RPMI7951 (cell line): ENCODE measurements at regions not wholly inside any gene's neighbourhood (a gene's known extent, or its start where the extent isn't known, plus 50 kb on each side); places are given as distances from the start of the nearest gene placed in this dataset.

Experiments used
- DNase-seq: peaks from one replicate; pipeline ENCODE4 v3.0.0-alpha.2; 2012; ENCODE audit warnings: low read depth

GRCh38 chr2:147711031-147711430 lies 133.8 kb upstream of the ACVR2A start:
- DNase-seq: peak; percentile 95

GRCh38 chr2:147709655-147710054 lies 135.2 kb upstream of the ACVR2A start:
- DNase-seq: no peak

- DNase-seq: no peak
Observed at GRCh38 chr2:147703171-147703570, 141.7 kb upstream of the ACVR2A start.

GRCh38 chr2:147698166-147698565 lies 146.7 kb upstream of the ACVR2A start:
- DNase-seq: no peak

- DNase-seq: no peak
Observed at GRCh38 chr2:147696426-147696825, 148.4 kb upstream of the ACVR2A start.

GRCh38 chr2:147689220-147689909 lies 155.5 kb upstream of the ACVR2A start:
- DNase-seq: no peak

GRCh38 chr2:147688242-147688641 lies 156.6 kb upstream of the ACVR2A start:
- DNase-seq: peak; percentile 13

GRCh38 chr2:147686365-147686764 lies 158.5 kb upstream of the ACVR2A start:
- no peak for DNase-seq

GRCh38 chr2:147684903-147685302 lies 159.9 kb upstream of the ACVR2A start:
- DNase-seq: no peak

- no peak for DNase-seq
Observed at GRCh38 chr2:147683380-147683779, 161.4 kb upstream of the ACVR2A start.

- no peak for DNase-seq
Observed at GRCh38 chr2:147681093-147681492, 163.7 kb upstream of the ACVR2A start.

GRCh38 chr2:147679955-147680531 lies 164.8 kb upstream of the ACVR2A start:
- no peak for DNase-seq

- DNase-seq: no peak
Observed at GRCh38 chr2:147679191-147679954, 165.5 kb upstream of the ACVR2A start.

GRCh38 chr2:147665105-147665504 lies 179.7 kb upstream of the ACVR2A start:
- DNase-seq: no peak

- no peak for DNase-seq
Observed at GRCh38 chr2:147663962-147664361, 180.9 kb upstream of the ACVR2A start.

- DNase-seq: peak; percentile 17
Observed at GRCh38 chr2:147663153-147663961, 181.5 kb upstream of the ACVR2A start.

GRCh38 chr2:147662221-147662620 lies 182.6 kb upstream of the ACVR2A start:
- no peak for DNase-seq

GRCh38 chr2:147660680-147661079 lies 184.1 kb upstream of the ACVR2A start:
- no peak for DNase-seq

GRCh38 chr2:147659051-147659450 lies 185.8 kb upstream of the ACVR2A start:
- DNase-seq: no peak

GRCh38 chr2:147657086-147658000 lies 187.5 kb upstream of the ACVR2A start:
- no peak for DNase-seq

- DNase-seq: no peak
Observed at GRCh38 chr2:147649998-147650397, 194.8 kb upstream of the ACVR2A start.
